ENCODE measurements at regions not wholly inside any gene's neighbourhood (a gene's known extent, or its start where the extent isn't known, plus 50 kb on each side); places are given as distances from the start of the nearest gene placed in this dataset.

DNA sequence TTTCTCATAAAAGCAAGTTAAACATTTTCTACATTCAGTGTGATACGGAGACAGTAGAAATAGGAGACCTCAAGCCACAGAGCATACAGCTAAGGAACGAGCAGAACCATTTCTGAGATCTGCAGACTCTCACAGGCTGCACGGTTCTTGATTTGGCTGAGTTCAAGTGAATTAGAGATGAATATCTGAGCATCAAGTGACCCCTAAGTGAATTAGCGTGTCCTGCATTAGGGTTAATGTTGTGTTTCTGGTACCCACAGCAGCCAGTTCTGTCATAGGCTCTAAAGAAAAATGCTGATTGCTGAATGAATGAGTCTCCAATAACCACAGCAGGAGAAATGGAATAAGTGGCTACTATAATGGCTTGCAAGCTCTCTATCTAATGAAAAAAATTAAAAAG is 265.9 kb upstream of the SYT4 start:
- intact Hi-C loops (cut with DNase I) = no loop called here
- DNase-seq (ENCODE audit: low spot score) = no peak
- ATAC-seq = no peak

DNA sequence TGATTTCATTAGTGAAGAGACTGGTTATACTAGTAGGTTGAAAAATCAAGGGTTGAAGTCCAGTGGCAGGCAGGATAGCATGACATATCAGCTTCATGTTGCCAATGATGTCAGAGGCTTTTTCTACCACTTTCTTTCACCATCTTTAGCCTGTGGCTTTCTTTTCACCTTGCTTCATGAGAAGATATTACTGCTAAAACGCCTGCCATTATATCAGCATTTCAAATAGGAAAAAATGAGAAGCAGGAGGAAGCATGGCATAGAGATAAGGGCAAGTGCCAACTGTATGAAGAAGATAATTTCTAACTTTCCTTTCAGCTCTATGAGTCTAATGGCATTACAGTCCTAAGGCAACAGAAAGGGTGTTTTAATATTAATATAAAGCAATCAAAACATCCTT is 270.2 kb upstream of the SYT4 start:
- ATAC-seq (no peak), DNase-seq (ENCODE audit: low spot score) (no peak)
- intact Hi-C loops (cut with DNase I) = no loop called here

DNA sequence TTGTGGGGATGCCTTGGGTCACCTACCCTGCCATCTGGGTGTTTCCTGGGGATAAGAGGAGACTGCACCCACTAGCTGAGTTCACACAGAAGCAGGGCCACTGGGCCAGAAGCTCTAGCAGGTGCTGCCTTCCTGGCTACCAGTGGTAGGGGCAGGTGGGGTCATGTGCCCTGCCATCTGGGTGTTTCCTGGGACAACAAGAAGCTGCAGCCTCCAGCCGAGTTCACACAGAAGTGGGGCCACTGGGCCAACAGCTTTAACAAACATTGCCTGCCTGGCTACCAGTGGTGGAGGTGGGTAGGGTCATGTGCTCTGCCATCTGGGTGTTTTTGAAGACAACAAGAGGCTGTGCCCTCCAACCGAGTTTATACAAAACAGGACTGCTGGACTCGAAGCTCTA is 282.2 kb upstream of the SYT4 start:
- no peak for DNase-seq (ENCODE audit: low spot score)
- intact Hi-C loops (cut with DNase I) = no loop called here
- no peak for ATAC-seq

- ATAC-seq = no peak
- intact Hi-C loops (cut with DNase I) = no loop called here
- no peak for DNase-seq (ENCODE audit: low spot score)
Observed at GRCh38 chr18:43563780-43564179, 286.5 kb upstream of the SYT4 start.

GRCh38 chr18:43570593-43570992 is 293.3 kb upstream of the SYT4 start:
- ATAC-seq (no peak), DNase-seq (ENCODE audit: low spot score) (no peak)
- intact Hi-C loops (cut with DNase I) = loop anchor here (5.0 kb wide), 1 partner anchor 548 kb away; no protein-coding TSS in a partner anchor

DNA sequence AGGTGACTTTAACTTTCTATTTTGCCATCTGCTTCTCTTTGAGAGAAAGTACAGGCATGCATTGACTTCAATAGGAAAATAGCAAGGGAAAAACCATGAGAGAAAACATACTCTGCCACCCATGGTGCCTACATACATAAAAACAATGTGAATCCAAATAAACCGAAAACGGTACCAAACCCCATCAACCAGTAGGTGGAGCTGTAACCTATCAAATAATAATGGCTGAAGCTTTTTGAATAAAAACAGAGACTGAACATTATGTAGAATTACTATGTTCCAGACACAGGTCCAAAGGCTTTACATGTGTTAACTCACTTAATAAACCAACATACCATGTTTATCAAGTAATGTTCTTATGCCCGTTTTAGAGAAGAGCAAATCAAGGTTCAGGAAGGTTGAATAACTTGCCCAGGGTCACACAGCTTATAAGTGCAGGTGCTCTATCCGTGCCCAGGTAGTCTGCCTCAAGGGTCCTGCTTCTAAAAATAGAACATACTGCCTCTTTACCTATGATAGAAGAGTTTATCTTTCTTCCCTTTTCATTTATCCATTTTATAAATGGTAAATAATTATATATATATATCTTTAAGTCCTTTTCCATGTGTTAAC is 293.9 kb upstream of the SYT4 start:
- DNase-seq (ENCODE audit: low spot score) = no peak
- ATAC-seq = no peak
- intact Hi-C loops (cut with DNase I) = loop anchor here (5.0 kb wide), 1 partner anchor 549 kb away; no protein-coding TSS in a partner anchor

GRCh38 chr18:43572163-43572562 is 294.9 kb upstream of the SYT4 start:
- DNase-seq (ENCODE audit: low spot score) (no peak), ATAC-seq (no peak)
- intact Hi-C loops (cut with DNase I) = loop anchor here (5.0 kb wide), 1 partner anchor 550 kb away; no protein-coding TSS in a partner anchor

DNA sequence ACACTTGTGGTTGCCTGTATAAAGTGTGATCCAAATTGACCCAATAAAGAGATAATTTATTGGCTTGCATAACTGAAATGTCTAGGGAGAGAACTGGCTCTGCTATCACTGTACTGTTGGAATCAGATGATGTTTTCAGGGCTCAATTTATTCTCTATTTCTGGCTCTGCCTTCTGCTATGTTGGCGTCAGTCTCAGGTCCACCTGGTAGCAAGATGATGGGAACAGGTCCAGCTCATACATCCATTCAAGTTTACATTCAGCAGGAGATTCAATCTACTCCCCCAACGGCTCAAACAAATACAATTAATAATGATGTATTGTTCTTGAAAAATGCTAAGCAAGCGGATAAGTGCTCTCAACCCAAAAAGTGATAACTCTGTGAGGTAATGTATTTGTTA is 297.7 kb upstream of the SYT4 start:
- ATAC-seq = no peak
- DNase-seq (ENCODE audit: low spot score) = no peak
- intact Hi-C loops (cut with DNase I) = loop anchor here (5.0 kb wide), 1 partner anchor 553 kb away; no protein-coding TSS in a partner anchor

DNA sequence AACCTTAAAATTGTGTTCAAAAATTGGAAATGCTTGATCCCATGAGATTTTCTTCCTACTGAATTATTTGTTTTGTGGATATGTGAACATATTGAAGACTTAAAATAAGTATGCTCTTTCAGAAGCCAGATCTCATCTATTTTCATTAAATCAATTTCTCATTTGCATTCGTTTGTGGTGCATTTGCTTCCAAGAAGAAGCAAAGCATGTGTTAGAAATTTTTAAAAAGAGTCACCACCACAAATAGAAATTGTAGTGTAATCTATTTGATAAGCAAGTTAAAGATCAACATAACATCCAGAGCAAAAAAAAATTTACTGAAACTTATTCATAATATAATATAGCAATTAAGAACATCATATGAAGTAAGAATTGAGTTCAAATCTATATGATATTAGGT is 300.9 kb upstream of the SYT4 start:
- intact Hi-C loops (cut with DNase I) = no loop called here
- no peak for DNase-seq (ENCODE audit: low spot score)
- no peak for ATAC-seq

- intact Hi-C loops (cut with DNase I) = no loop called here
- ATAC-seq = no peak
- DNase-seq (ENCODE audit: low spot score) = no peak
Observed at GRCh38 chr18:43578706-43579105, 301.4 kb upstream of the SYT4 start.

- no peak for DNase-seq (ENCODE audit: low spot score)
- intact Hi-C loops (cut with DNase I) = no loop called here
- ATAC-seq = no peak
Observed at GRCh38 chr18:43581936-43582519, 304.7 kb upstream of the SYT4 start.

- no peak for DNase-seq (ENCODE audit: low spot score)
- intact Hi-C loops (cut with DNase I) = no loop called here
Observed at GRCh38 chr18:43587538-43588153, 310.4 kb upstream of the SYT4 start.

GRCh38 chr18:43588838-43589237 is 311.5 kb upstream of the SYT4 start:
- ATAC-seq = peak; percentile 38
- intact Hi-C loops (cut with DNase I) = no loop called here
- DNase-seq (ENCODE audit: low spot score) = no peak

More at GRCh38 chr18:43587538-43588153, 310.4 kb upstream of the SYT4 start:
- ATAC-seq = peak; percentile 59

DNA sequence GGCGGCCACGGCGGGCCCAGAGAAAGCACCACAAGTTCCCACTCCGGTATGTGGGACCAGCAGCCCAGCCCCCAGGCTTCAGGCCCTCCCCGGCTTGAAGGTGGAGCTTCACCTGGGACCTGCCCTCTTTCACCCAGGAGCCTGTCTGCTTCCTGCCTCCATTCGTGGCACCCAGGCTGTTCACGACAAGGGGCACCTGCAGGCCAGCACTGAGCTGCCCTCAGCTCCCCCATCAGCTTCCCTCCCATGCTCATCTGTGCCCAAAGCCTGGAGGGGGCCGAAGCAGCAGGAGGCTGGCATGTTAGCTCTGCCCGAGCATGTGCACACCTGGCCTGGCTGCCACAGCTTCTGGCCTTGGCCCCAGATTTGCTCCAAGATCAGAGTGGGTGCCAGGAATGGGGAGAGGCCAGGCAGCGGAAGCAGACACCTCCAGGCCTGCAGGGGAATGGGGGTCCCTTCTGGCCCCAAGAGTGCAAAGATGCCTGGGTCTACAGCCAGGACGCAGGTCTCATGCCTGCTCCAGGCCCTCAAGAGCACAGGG is 312.4 kb upstream of the SYT4 start:
- intact Hi-C loops (cut with DNase I) = no loop called here
- ATAC-seq = no peak
- DNase-seq (ENCODE audit: low spot score) = no peak

DNA sequence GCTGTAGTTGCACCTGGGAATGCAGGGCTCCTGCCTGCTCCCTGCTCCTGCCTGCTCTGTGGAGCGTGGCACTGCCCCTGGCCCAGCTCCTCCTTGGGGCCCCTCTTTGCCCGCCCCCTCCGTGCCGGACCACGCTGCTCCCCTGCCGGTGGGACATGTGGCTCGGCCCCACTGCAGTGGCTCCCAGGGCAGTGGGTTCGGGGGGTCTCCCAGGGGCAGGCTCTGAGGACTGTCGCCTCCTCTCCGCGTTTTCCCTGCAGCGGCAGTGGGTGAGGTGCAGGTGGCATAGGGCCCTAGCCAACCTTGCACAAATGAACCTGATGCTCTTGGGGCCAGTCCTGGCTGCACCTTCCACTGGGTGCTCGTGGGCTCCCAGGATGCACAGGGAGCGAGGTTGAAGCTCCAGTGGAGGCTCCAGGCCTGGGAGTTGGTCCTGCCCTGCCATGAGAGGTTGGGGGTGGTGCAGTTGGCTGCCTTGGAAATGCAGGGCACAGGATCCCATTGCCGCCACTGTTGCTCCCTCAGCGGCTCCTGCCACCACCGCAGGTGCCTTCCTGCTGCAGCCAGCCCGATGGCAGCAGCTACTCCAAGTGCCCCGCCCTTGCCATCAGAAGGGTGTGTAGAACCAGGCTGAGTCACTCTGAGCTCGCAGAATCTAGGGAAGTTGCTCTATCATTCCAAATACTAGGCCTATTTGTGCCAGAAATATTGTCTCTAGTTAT is 313.1 kb upstream of the SYT4 start:
- DNase-seq (ENCODE audit: low spot score) (no peak), ATAC-seq (peak; percentile 42)

GRCh38 chr18:43592269-43592668 is 315.0 kb upstream of the SYT4 start:
- no peak for ATAC-seq
- DNase-seq (ENCODE audit: low spot score) = no peak
- intact Hi-C loops (cut with DNase I) = no loop called here

More for the DNA sequence above, 313.1 kb upstream of the SYT4 start:
- intact Hi-C loops (cut with DNase I) = no loop called here

DNA sequence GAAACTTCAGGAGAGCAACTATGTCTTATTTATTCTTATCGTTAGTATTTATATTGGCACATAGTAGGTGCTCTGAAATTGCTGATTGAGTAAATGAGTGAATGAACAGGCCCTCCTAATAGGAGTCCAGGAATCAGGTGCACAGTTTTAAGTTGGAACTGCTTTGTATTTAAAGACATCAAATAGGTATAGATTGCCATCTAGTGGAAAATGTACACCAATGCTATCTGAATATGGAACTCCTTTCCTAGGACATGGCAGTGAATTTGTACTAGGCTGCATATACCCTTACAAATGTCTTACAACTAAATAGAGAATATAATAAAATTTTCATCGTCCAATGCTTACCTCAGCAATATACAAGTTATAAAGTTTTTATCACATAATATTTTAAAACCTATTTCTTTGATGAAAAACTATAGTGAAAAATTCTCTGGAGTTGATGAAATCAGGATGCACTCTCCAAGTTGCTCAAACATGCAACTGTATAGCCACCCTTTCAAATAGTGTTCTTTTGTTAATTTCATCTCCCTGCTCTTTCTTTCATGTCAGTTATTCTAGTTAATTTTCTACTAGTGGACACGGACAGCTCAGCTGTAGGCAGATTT is 318.9 kb upstream of the SYT4 start:
- intact Hi-C loops (cut with DNase I) = no loop called here
- DNase-seq (ENCODE audit: low spot score) (no peak), ATAC-seq (peak; percentile 26)

GRCh38 chr18:43601432-43601831 is 324.1 kb upstream of the SYT4 start:
- intact Hi-C loops (cut with DNase I) = no loop called here
- DNase-seq (ENCODE audit: low spot score) = no peak
- no peak for ATAC-seq

DNA sequence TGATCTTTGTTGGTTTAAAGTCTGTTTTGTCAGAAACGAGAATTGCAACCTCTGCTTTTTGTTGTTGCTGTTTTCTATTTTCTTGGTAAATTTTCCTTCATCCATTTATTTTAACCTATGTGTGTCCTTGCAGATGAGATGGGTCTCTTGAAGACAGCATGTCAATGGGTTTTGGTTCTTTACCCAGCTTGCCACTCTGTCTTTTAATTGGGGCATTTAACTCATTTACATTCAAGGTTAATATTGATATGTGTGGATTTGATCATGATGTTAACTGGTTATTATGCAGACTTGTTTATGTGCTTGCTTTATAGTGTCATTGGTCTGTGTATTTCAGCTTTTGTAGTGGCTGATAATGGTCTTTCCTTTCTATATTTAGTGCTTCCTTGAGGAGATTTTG is 327.9 kb upstream of the SYT4 start:
- no peak for DNase-seq (ENCODE audit: low spot score)
- intact Hi-C loops (cut with DNase I) = no loop called here
- ATAC-seq = no peak
